ENCODE measurements at regions not wholly inside any gene's neighbourhood (a gene's known extent, or its start where the extent isn't known, plus 50 kb on each side); places are given as distances from the start of the nearest gene placed in this dataset.

DNA sequence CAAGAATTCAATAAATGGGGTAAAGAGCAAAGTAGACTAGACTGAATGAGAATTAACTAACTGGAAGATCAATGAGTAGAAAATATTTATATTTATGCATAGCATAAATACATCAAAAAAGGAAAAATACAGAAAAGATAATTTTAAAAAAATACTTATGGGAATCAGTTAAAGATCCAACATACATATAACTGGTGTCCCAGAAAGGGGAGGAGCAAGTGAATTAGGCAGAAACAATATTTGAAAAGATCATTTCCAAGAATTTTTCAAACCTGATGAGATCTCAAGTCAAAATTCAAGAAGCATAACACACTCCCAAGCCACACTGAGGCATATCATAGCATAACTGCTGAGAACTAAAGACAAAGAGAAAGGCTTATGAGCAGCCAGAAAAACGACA is 62.7 kb upstream of the SHISAL1 start:
- no peak overlapping the region for H3K9ac ChIP-seq (ENCODE audit: control insufficient read depth, extremely low read depth, insufficient read depth, low read length)
- H3K36me3 ChIP-seq (ENCODE audit: control insufficient read depth in 2 of 2, extremely low read depth in 1 of 2, insufficient read depth in 2 of 2, low read length in 2 of 2): no peaks in the 10 kb centered on the region
- H3K4me3 ChIP-seq (ENCODE audit: control insufficient read depth in 2 of 3, extremely low read depth in 1 of 3, insufficient read depth in 2 of 3, low read depth in 1 of 3, low read length in 3 of 3): no peak overlapping the region
- no peak overlapping the region for H2AFZ ChIP-seq (ENCODE audit: control insufficient read depth, low read length)
- no peak overlapping the region for H3K27ac ChIP-seq (ENCODE audit: control insufficient read depth, insufficient read depth, low read length)
- no peaks in the 10 kb centered on the region for H3K9me1 ChIP-seq (ENCODE audit: control insufficient read depth, extremely low read depth, insufficient read depth, low read length)
- H3K9me3 ChIP-seq (ENCODE audit: control insufficient read depth, low read depth, low read length): peaks cover 3% of the 10 kb centered on the region
- no peak for DNase-seq (ENCODE audit: low read depth, low spot score)
- H3K4me1 ChIP-seq (ENCODE audit: control insufficient read depth, extremely low read depth, insufficient read depth, low read length): no peaks in the 10 kb centered on the region
- dilution Hi-C loops (cut with MboI; ENCODE audit: extremely low pct_ligation_motif_present, low sequenced_read_pairs): no loop called here
- H3K27me3 ChIP-seq (ENCODE audit: control insufficient read depth, extremely low read depth, insufficient read depth, low read length): peaks cover 6% of the 10 kb centered on the region
- no peaks in the 10 kb centered on the region for H4K20me1 ChIP-seq (ENCODE audit: control insufficient read depth, extremely low read depth, insufficient read depth, low read length)
- no peak for FAIRE-seq
- no peaks in the 10 kb centered on the region for H3K79me2 ChIP-seq (ENCODE audit: control insufficient read depth, insufficient read depth, low read length)
- no peak for TF ChIP-seq EZH2 (IDR thresholded peaks at IDR 0.05; ENCODE audit: low read length)
- TF ChIP-seq, protein P1, sequence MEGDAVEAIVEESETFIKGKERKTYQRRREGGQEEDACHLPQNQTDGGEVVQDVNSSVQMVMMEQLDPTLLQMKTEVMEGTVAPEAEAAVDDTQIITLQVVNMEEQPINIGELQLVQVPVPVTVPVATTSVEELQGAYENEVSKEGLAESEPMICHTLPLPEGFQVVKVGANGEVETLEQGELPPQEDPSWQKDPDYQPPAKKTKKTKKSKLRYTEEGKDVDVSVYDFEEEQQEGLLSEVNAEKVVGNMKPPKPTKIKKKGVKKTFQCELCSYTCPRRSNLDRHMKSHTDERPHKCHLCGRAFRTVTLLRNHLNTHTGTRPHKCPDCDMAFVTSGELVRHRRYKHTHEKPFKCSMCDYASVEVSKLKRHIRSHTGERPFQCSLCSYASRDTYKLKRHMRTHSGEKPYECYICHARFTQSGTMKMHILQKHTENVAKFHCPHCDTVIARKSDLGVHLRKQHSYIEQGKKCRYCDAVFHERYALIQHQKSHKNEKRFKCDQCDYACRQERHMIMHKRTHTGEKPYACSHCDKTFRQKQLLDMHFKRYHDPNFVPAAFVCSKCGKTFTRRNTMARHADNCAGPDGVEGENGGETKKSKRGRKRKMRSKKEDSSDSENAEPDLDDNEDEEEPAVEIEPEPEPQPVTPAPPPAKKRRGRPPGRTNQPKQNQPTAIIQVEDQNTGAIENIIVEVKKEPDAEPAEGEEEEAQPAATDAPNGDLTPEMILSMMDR (optimal IDR thresholded peaks at IDR 0.05 in 1 of 3, IDR thresholded peaks at IDR 0.05 in 1 of 3, conservative IDR thresholded peaks at IDR 0.05 in 1 of 3; ENCODE audit: extremely low read depth in 1 of 3, insufficient read depth in 2 of 3, low read length in 3 of 3): no peak
- H3K4me2 ChIP-seq (ENCODE audit: control insufficient read depth, extremely low read depth, insufficient read depth, low read depth, low read length): no peak overlapping the region

DNA sequence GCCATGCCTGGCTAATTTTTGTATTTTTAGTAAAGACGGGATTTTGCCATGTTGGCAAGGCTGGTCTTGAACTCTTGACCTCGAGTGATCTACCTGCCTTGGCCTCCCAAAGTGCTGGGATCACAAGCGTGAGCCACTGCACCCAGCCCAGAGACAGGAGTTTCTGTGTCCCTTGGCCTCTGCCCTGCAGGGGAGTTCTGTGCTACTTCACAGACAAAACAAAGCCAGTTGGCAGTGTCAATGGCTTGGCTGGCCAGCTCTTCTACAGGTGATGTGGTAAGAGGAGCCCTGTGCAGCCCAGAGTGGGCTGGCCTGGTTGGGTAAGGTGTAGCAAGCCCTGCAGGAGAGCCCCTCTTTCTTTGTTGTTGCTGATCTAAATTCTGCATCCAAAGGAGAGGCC is 60.5 kb upstream of the SHISAL1 start:
- Histone ChIP-seq H3K9me1 (ENCODE audit: control insufficient read depth, extremely low read depth, insufficient read depth, low read length) (no peaks in the 10 kb centered on the region), H3K36me3 (ENCODE audit: control insufficient read depth in 2 of 2, extremely low read depth in 1 of 2, insufficient read depth in 2 of 2, low read length in 2 of 2) (no peaks in the 10 kb centered on the region)
- no peak for DNase-seq (ENCODE audit: low read depth, low spot score)

More for the DNA sequence above, 60.5 kb upstream of the SHISAL1 start:
- dilution Hi-C loops (cut with MboI; ENCODE audit: extremely low pct_ligation_motif_present, low sequenced_read_pairs): no loop called here
- Histone ChIP-seq H3K27ac (ENCODE audit: control insufficient read depth, insufficient read depth, low read length) (no peak overlapping the region), H3K79me2 (ENCODE audit: control insufficient read depth, insufficient read depth, low read length) (no peaks in the 10 kb centered on the region), H3K27me3 (ENCODE audit: control insufficient read depth, extremely low read depth, insufficient read depth, low read length) (peaks cover 9% of the 10 kb centered on the region), H3K9me3 (ENCODE audit: control insufficient read depth, low read depth, low read length) (peaks cover 3% of the 10 kb centered on the region), H3K4me2 (ENCODE audit: control insufficient read depth, extremely low read depth, insufficient read depth, low read depth, low read length) (no peak overlapping the region), H4K20me1 (ENCODE audit: control insufficient read depth, extremely low read depth, insufficient read depth, low read length) (no peaks in the 10 kb centered on the region), H3K4me3 (ENCODE audit: control insufficient read depth in 2 of 3, extremely low read depth in 1 of 3, insufficient read depth in 2 of 3, low read depth in 1 of 3, low read length in 3 of 3) (no peak overlapping the region), H3K4me1 (ENCODE audit: control insufficient read depth, extremely low read depth, insufficient read depth, low read length) (no peaks in the 10 kb centered on the region), H3K9ac (ENCODE audit: control insufficient read depth, extremely low read depth, insufficient read depth, low read length) (no peak overlapping the region), H2AFZ (ENCODE audit: control insufficient read depth, low read length) (no peak overlapping the region)
- TF ChIP-seq EZH2 (IDR thresholded peaks at IDR 0.05; ENCODE audit: low read length): no peak
- TF ChIP-seq, protein P1 (optimal IDR thresholded peaks at IDR 0.05 in 1 of 3, IDR thresholded peaks at IDR 0.05 in 1 of 3, conservative IDR thresholded peaks at IDR 0.05 in 1 of 3; ENCODE audit: extremely low read depth in 1 of 3, insufficient read depth in 2 of 3, low read length in 3 of 3): no peak
- FAIRE-seq: no peak
